Keratinocyte (primary cell): ENCODE measurements at regions not wholly inside any gene's neighbourhood (a gene's known extent, or its start where the extent isn't known, plus 50 kb on each side); places are given as distances from the start of the nearest gene placed in this dataset.

ENCODE experiments used
- CTCF ChIP-seq, 3 experiments: IDR thresholded peaks in 1 of 3; conservative IDR thresholded peaks in 1 of 3; optimal IDR thresholded peaks in 1 of 3; 2 replicates in 2 of 3; 3 replicates in 1 of 3; pipeline versions ENCODE3 to v1.5.1; 2011; ENCODE audit warnings: low read length in 3 of 3, mild to moderate bottlenecking in 3 of 3, moderate library complexity in 2 of 3, control low read depth in 1 of 3, inconsistent platforms in 1 of 3; ENCODE audit not compliant: insufficient read depth in 2 of 3; ENCODE audit errors: extremely low read depth in 1 of 3
- EZH2 ChIP-seq: IDR thresholded peaks from one replicate; pipeline ENCODE4 v1.6.1; 2012; ENCODE audit warnings: inconsistent platforms, mild to moderate bottlenecking, low read length, moderate library complexity

DNA sequence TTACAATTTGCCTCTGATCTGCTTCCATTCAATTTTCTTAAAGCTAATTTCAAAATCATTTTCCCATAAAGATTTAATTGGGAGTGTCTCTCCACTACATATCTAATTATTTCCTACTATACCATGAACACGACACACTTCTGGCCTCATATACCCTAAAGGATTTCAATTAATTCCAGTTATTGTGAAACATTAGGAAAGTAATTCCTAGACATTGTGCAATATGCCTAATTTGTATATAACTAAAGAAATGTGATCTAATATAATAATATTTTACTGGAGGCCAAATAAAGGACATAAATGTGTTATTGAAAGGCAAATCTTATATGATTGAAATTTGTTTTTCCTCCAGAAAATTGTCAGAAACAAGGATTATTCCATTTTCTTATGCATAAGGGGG is 727.2 kb upstream of the ADGRL2 start:
- no peak for TF ChIP-seq CTCF (optimal IDR thresholded peaks at IDR 0.05 in 1 of 3, IDR thresholded peaks at IDR 0.05 in 1 of 3, conservative IDR thresholded peaks at IDR 0.05 in 1 of 3; ENCODE audit: extremely low read depth in 1 of 3, insufficient read depth in 2 of 3, low read length in 3 of 3)
- no peak for TF ChIP-seq EZH2
